HG03520 (cell line): ENCODE measurements at regions not wholly inside any gene's neighbourhood (a gene's known extent, or its start where the extent isn't known, plus 50 kb on each side); places are given as distances from the start of the nearest gene placed in this dataset.
"Not testable (repeated sequence)": the region's sequence is repeated elsewhere in the genome, so short reads cannot be mapped to it uniquely, and the experiment has no call there.

ENCODE experiments used
- ATAC-seq: cut with Tn5 transposase; IDR thresholded peaks from one replicate; pipeline ENCODE4 v1.9.1; 2021; ENCODE audit warnings: mild to moderate bottlenecking, moderate library complexity; ENCODE audit not compliant: unreplicated experiment

DNA sequence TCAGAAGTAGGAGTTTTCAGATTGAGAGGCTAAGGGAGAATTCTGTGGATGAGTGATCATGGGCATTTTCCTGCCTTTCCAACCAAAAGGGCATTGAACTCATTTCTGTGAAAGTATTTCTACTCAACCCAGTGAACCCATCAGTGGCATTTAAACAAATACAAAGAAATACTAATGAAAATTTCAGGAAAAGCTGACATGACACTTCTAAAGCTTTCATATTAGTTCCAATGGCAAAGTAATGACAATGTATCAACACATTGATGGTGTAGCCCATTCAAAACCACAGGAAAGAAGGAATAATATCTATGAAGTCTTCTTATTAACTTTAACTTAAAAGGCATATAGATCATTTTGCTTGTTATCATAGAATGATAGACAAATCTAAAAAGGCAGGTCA, 183.5 kb upstream of the ANXA10 start:
- ATAC-seq = no peak

DNA sequence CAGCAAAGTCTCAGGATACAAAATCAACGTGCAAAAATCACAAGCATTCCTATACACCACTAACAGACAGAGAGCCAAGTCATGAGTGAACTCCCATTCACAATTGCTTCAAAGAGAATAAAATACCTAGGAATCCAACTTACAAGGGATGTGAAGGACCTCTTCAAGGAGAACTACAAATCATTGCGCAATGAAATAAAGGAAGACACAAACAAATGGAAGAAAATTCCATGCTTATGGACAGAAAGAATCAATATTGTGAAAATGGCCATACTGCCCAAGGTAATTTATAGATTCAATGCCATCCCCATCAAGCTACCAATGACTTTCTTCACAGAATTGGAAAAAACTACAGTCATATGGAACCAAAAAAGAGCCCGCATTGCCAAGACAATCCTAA, 179.8 kb upstream of the ANXA10 start:
- ATAC-seq = not testable (repeated sequence)

DNA sequence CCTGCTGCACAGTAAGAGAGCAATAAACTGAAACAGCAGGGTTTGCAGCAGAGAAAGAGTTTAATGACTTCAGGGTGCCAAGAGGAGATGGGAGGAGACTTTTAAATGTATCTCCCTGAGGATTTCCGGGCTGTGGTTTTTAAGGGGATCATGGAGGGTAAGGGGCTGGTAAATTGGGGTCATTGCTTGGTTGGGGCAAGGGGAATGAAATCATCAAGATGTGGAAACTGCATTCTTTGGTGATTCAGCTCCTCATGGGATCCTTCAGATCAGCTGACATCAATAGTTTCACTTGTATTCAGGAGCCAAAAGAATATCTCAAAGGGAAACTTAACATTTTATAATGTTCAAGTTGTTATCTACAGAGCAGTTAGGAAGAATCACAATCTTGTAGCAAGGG, 174.3 kb upstream of the ANXA10 start:
- ATAC-seq = no peak

DNA sequence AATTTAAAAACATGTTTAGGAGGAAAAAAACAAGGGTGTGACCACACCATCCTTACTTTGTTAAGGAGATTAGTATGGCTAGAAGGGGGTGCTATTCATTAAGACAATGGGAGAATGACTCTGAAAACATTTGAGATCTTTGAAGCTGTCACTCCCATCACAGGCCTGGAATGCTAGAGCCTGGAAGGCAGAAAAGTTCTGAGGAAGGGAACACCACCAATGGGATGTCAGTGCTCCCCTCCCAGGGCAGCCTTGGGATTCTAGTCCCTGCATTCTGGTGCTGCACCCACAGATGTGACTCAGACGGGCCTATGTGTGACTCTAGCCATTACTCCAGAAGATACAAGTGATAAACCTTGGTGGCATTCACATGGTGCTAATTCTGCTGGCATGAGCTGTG, 162.2 kb upstream of the ANXA10 start:
- ATAC-seq = no peak

DNA sequence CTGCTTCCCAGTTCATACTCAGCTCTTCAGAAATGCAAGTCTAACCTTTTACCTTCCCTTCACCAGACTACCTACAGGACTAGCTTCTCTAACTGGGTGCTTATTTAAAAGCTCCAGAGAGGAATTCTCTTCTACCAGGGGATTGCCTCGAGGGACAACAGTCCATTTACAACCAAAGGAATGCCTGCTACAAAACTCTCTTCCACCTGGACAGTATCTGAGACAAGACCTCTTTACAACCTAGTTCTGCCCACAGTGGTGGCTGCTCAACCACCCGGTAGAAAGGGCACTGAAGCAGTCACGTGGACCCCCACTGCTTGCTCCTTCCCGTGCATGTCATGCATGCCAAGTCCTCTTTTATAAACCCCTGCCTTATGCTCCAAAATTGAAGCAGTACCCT, 158.1 kb upstream of the ANXA10 start:
- no peak for ATAC-seq

DNA sequence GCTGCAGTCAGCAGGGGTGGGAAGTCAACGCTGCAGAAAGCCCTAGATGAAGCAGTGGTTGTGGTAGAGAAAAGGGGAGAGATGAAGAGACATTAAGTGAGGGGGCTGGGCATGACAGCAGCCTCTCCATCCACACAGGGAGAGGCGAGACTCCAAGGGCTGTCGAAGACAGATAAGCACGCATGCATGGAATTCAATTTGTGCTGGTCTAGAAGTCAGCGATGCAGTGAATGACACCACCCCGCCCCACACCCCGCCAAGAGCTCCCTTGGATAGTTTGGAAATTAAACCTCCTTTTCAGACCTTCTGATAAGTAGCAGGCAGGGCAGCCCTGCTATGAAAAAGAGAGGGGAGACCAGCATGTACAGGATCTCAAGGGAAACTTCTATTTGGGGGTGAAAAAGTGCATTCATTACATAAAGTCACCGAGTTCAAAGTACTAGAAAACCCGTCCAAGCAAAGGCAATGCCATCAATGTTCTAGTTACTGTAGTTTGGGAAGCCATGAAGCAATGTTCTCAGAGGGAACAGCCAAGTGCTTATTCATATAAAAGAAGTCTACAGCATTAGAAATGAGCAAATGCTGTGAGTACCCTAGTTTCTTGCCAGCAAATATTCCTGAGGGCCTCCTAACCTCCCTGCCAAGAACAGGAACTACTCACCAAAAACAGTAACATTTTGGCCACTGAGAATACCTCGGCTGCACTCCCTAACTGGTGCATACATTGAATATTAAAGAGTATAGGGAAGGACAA, 152.3 kb upstream of the ANXA10 start:
- ATAC-seq = no peak

DNA sequence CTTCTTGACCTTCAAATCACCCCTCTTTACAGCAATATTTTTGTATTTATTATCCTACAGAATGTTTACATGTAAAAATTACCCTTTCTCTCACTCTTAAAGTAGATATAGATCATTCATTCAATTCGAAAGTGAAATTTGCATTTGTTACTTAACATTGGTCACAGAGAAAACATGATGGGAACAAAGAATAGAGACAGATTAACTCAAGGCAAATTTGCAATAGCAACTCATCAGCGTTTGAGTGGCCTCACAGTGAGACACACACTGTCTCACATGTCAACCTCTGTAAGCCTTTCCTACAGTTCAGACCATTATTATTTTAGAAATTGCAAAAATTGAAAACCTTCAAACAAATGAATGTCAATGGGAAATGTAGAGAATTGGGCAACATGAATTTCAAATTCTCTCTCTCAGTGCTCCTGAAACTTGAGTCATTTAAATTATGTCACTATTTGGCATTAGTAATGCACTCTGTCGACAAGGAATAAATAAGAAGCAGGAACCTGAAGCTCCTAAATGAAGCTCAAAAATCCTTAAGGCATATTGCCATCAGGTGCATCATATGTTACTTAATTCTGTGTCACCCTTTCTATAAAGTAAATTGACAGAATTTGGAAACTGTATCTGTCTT, 148.3 kb upstream of the ANXA10 start:
- peak; percentile 74 for ATAC-seq

DNA sequence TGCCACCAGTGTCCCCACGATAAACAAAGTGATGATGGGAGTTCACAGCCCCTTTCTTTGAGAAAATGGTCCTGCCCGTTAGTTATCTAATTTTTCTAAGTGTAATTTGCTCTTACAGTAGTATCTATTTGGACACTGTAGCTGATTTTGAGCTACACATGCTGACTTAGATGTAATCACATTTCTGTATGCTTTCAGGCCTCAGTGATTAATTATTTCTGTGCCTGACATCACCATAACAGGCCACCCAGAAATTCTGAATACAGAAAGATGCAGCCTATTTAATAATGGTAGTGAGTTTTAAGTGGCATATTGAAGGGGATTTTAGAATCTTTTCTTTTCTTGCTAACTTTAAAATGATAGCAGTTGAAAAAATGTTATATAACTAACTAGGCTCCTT, 147.6 kb upstream of the ANXA10 start:
- no peak for ATAC-seq

DNA sequence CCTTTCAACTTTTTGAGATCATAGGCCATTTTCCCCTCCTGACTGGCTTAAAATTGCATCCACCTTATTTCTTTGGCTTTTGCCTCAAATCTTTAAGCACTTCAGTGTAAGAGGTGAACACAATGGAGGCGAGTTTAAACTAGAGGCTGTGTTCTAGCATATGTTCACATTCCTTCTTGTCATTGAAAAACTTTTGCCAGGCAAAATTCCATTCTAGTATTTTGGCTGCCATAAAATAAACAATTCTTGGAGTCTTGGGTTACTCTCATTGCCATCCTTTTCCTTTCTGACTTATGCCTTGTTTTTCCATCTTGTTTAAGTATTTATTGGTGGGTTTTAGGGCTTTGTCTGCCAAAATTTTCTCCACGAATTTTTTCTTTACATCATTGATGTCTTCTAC, 137.3 kb upstream of the ANXA10 start:
- ATAC-seq = no peak

DNA sequence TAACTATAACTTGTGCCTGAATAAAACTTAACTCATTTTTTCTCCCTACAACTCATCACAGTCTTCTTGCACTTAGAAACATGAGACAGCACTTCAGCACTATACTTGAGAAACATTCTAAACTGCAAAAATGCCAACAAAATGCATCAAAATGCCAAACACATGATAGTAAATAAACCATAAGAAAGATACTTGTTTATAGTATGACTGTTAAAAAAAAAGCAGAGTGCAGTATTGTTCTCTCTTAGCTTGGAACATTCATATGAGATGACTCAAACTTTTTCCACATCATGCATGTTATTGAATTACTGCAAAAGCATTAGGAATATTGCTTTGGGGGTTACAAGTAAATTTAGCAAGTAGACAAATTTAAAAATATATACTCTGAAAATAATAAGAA, 135.7 kb upstream of the ANXA10 start:
- ATAC-seq = no peak

DNA sequence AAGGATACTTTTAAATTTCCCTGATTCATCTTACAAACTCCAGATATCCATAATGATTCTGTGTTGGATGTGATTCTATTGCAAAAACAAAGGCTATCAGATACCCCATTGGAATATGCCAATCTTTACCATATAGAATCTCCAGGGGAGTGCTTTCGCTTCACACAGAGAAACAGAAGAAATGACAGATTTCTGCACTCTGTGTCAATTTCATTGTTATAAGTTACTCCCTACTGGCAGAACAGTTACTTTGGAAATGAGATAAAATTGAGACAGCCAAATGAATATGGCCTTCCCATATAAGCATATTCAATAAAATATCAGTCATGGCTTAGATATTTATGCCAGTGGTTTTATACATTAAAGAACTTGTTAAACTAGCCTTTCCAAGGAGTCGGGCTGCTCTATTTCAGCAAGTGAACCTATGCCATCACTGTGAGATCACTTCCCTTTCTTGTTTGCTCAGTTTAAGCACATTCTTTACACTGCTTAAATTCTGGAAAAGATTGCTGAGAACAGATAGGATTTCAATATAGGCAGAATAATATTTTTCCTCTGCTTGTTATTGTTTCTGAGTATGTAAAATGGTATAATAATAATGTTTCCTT, 127.5 kb upstream of the ANXA10 start:
- no peak for ATAC-seq

DNA sequence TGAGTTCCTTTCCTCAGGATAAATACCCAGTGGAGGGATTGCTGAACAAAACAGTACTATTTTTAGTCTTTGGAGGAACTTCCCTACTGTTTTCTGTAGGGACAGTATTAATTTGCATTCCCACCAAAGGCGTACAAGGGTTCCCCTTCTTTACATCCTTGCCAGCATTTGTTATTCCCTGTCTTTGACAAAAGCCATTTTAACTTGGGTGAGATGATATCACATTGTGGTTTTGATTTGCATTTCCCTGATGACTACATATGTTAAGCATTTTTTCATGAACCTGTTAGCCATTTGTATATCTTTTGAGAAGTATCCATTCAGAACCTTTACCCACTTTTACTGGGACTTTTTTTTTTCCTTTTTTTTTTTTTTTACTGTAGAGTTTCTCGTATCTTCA, 126.2 kb upstream of the ANXA10 start:
- ATAC-seq = no peak

DNA sequence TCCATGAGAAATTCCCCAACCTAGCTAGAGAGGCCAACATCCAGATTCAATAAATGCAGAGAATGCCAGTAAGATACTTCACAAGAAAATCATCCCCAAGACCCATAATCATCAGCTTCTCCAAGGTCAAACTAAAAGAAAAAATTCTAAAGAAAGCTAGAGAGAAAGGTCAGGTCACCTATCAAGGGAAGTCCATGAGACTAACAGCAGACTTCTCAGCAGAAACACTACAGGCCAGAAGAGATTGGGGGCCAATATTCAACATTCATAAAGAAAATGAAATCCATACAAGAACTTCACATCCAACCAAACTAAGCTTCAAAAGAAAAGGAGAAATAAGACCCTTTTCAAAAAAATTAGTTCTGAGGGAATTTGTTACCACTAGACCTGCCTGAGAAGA, 118.8 kb upstream of the ANXA10 start:
- ATAC-seq = no peak

DNA sequence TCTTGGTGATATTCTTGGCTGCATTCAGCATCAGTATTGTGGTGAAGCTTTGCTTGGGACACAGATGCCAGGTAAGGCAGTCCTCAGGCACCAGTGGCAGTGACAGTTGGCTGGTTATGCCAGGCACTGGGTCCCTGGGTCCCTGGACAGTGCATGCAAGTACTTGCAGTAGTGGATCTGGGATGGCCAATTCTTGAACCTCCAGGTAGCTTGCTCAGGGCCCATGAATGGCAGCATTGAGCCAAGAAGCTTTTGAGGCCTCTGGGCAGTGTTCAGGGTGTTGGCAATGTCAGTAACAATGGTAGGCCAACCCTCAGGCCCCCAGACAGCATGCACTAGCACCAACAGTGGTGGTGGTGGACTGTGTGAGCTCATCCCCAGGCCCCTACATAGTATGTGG, 106.8 kb upstream of the ANXA10 start:
- no peak for ATAC-seq

DNA sequence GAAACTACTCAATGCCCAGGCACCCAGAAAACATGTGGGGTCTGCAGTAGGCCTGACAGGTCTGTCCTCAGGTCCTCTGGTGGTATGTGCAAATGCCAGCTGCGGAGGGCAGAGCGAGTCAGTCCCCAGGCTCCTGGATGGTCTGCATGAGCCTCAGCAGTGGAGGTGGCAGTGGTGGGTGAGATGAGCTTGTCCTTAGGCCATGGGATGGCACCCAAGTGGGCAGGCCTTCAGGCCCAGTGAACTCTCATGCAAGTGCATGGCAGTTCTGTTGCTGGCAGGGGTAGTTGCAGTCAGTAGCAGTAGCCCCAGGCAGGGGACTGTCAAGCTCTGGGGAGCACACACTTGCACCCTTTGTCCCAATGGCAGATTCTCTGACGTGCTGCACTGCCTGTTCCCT, 106.3 kb upstream of the ANXA10 start:
- no peak for ATAC-seq

DNA sequence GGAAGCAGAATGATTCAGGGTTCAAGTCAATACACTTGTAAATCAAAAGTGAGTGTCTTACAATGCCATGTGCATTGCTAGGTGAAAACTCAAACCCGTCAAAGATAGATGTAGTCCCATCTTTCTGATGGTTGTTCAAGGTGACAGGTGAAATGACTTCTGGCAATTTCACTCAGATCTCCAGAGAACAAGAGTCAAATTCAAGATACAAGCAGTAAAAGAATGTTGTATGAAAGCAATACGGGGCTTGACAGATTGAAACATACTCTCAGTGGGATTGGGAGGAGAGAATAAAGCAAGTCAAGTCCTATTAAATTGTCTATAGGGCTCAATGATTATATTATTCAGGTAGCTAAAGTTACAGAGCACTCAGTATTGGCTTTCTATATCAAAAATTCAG, 105.1 kb upstream of the ANXA10 start:
- no peak for ATAC-seq

DNA sequence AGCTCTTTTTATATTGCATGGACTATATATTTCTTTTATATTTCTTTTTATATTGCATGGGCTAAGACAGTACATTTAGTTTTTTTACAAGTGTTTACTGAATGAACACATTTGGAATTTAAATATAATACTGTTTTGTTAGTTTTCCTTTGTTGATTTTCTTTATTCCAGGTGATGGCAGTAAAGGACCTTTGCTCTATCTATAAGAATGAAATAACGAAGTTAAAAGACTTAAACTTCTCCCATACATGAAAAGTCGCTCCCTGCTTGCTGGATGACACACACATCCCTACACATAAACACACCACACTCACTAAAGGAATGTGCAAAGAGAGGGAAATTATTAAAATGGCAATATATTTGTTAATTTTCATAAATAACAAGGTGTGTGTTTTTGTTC, 102.5 kb upstream of the ANXA10 start:
- ATAC-seq = no peak

DNA sequence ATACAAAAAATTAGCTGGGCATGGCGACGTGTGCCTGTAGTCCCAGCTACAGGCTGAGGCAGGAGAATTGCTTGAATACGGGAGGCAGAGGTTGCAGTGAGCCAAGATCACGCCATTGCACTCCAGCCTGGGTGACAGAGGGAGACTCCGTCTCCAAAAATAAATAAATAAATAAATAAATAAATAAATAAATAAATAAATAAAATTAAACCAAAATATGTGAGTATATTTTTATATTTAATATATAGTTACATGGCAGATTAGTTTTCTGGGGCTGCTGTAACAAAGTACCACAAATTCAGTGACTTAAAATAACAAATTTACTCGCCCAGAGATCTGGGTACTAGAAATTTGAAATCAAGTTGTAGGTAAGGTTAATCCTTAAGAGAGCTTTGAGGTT, 84.2 kb upstream of the ANXA10 start:
- ATAC-seq = not testable (repeated sequence)

DNA sequence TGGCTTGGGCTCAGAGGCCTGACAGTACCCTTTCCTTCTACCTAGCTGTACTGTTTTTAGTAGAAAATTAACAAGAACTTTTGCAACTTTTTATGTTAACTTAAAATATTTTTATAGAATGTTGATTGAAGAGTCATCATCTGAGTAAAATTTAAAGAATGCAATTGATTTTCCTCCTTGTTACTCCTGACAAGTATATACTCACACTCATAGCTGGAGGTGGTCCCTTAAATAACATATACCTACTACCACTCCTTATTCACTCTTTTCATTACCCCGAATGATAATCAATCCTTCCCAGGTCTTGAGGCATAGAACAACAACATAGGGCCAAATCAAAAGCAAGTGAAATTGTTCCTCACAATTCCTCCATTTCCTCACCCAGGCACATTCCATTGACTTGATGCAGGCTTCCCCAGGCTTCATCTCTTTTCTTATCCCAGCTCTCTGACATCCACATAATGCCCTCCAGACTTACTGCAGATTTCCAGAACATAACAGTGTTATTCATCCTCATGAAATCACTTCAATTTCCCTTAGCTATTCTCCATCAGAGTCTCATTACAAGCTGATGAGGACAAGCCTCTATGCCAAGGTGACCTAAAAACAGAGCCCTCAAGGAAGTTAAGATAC, 73.2 kb upstream of the ANXA10 start:
- no peak for ATAC-seq

DNA sequence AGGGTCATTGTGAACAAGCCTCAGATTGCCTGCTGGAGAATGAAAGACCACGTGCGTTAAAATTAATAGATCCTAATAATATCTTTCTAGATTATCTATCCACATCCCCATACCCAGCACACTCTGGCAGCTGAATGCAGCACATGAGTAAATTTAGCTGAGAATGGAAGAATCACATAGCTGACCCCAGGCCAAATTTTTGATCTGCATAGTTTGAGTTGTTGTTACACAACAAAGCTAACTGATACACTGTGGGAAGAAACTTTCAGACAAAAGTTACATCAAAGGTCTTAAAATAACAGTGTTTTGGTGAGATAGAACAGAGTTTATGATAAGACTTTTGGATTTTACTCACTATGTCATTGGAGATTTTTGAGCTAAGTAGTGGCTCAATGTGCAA, 72.4 kb upstream of the ANXA10 start:
- no peak for ATAC-seq

DNA sequence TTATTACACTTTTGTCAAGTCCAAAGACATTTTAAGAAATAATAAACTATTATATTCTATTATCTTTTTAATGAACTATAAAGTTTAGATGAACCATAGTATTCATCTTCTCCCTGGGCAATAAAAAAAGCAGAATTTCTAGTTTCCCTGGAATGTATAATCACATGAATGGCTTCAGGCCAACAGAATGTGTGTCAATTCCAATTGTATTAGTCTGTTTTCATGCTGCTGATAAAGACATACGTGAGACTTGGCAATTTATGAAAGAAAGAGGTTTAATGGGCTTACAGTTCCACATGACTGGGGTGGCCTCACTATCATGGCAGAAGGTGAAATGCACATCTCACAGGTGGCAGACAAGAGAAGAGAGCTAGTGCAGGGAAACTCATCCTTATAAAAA, 70.7 kb upstream of the ANXA10 start:
- ATAC-seq = no peak

DNA sequence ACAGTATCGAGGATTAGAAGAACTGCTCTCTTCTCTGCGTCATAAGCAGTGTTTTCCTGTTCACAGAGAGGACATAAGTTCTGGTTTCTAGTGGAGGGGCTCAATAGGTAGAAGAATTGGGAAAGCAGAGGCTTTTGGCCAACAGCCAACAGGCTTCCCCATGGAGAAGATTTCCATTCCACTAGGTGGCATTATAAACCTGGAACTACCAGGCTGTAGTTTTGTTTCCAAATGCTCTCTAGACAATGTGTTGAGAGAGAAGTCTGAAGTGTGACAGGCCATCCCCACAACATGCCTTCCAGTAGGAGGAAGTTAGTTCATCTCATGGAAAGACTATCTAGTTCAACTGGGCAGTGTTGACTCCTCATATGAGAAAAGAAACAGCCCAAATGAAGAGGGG, 63.8 kb upstream of the ANXA10 start:
- no peak for ATAC-seq
